GM10248 (cell line): ENCODE measurements at regions not wholly inside any gene's neighbourhood (a gene's known extent, or its start where the extent isn't known, plus 50 kb on each side); places are given as distances from the start of the nearest gene placed in this dataset.

Experiments used
- CTCF ChIA-PET: fragments of 300-600 bp; sonication (Branson Sonifier 250); formaldehyde crosslinking; extraction: SDS; loops from one replicate; lab custom pipeline; 2021; ENCODE audit warnings: antibody characterized with exemption; lab: Yijun Ruan, JAX
- POLR2A ChIA-PET: fragments of 350-650 bp; sonication (Branson Sonifier 250); formaldehyde crosslinking; extraction: SDS; loops from one replicate; lab custom pipeline; 2020; ENCODE audit warnings: antibody characterized with exemption; lab: Yijun Ruan, JAX
- DNase-seq: peaks from one replicate; pipeline ENCODE4 v3.0.0; 2012; ENCODE audit errors: extremely low spot score
- TF ChIP-seq, protein P1 (sequence below): IDR thresholded peaks from 2 replicates; pipeline ENCODE4 v1.5.1; 2012; ENCODE audit warnings: mild to moderate bottlenecking, low read depth; ENCODE audit errors: extremely low read depth, missing control alignments, control extremely low read depth

DNA sequence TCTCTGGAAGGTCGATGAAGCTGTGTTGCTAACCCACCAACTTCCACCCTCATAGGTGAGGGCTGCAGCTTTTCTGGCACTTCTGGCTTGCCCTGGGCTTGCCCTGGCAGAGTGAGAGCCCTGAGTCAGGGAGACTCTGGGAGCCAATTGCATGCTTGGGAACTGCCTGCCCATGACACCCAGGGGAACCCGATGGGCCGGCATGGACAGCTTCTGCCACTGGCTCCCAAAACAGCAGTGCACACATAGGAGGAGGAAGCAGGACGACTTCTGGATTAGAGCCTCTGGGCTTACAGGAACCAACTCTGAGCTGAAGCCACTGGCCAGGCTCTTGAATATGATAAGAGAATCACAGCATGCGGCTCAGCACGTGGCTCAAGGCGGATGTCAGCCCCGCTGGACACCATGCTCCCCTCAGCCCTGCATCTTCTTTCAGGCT is 135.2 kb upstream of the UNC5B start:
- ChIA-PET CTCF (interaction anchor here (0.8 kb wide), 1 partner anchor 10 kb away, joined by 4 read pairs; no protein-coding TSS in a partner anchor), POLR2A (no interaction called here)
- no peak for DNase-seq
- TF ChIP-seq, protein P1, sequence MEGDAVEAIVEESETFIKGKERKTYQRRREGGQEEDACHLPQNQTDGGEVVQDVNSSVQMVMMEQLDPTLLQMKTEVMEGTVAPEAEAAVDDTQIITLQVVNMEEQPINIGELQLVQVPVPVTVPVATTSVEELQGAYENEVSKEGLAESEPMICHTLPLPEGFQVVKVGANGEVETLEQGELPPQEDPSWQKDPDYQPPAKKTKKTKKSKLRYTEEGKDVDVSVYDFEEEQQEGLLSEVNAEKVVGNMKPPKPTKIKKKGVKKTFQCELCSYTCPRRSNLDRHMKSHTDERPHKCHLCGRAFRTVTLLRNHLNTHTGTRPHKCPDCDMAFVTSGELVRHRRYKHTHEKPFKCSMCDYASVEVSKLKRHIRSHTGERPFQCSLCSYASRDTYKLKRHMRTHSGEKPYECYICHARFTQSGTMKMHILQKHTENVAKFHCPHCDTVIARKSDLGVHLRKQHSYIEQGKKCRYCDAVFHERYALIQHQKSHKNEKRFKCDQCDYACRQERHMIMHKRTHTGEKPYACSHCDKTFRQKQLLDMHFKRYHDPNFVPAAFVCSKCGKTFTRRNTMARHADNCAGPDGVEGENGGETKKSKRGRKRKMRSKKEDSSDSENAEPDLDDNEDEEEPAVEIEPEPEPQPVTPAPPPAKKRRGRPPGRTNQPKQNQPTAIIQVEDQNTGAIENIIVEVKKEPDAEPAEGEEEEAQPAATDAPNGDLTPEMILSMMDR: no peak

DNA sequence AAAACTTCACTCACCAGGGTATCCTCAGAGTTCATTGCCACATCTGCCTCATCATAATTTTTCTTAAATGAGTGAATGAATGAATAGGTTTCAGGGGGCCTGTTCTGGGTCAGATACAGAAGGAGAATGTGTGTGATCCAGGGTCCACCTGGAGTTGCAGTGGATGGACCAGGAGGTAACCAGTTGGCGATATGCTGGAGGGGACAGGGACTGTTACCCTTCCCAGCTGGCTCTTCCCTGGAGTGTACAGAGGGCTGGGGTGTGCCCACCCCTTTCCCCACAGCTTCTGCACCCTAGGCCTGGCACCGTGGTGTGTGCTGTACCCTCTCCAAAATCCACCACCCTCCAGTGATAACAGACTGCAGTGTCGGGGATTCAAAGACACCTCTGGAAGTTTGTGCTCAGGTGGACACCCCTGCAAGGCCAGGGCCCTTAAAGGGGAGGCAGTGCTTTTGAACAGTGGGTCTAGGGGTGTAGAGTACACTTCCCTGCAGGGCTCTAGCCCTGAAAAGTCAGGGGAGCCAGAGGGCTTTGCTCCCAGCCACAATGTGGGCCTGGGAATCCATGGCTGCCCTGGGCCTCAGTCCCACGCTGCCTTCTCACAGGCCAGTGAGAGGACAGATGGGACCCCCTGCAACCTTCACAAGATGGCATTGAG is 134.4 kb upstream of the UNC5B start:
- CTCF ChIA-PET: no interaction called here
- DNase-seq: no peak
- TF ChIP-seq, protein P1: no peak
- POLR2A ChIA-PET: no interaction called here

DNA sequence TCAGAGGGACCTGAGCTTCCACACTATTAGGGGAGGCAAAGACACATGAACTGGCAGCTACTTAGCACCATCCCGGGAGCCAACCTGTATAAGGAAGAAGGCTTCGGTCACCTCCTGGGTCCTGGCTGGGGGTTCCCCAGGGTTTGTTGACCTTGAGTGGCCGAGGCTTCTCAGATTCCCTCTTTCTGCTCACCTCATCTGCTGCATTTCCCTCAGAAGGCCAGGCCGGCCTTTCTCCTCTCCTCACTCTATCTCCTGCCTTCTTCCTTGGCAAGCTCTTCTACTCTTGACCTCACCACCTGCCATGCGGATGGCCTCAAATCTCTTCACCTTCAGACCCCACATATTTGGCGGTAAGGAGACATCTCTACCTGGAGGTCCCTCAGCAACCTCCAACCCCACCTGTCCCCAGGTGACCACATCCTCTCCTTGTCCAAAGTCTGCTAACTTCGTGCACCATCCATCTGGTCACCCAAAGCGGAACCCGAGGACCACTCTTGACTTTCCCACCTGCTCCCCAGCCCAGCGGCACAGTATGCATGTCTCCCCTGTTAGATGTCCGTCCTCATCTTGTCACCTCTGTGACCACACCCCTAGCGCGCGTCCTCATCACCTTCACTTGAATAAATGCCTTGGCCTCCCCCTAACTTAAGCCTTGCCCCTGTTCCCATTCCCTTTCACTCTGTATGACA is 133.8 kb upstream of the UNC5B start:
- TF ChIP-seq, protein P1: no peak
- ChIA-PET CTCF (interaction anchor here (0.9 kb wide), 1 partner anchor 12 kb away, joined by 3 read pairs; no protein-coding TSS in a partner anchor), POLR2A (no interaction called here)
- DNase-seq: no peak

DNA sequence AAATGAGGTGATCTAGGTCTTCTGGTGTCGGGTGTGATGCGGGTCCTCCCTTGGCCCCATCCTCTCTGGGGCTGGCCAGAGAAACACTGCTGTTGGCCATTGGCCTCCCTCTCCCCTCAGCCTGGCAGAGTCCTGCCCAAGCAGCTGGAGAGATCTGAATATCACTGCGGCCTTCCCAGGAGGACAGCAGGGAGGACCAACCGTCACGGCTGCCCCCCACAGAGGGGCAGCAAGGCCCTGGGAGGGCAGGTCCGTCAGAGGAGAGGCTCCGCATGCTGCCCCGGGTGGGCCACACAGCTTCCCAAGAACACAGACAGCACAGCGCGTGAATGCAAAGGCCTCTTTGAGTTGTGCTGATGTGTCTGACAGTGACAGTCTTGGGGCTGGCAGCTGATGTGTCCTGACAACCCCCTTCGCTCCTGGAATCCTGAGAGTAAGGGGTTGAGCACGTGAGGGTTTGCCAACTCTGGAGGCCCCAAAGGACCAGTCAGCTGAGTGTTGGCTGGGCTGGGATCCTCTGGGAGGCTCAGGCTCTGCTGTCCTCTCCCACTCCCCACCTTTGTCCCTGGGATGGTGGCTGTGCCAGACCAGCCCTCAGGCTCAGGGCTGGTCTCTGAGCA is 132.5 kb upstream of the UNC5B start:
- POLR2A ChIA-PET: no interaction called here
- CTCF ChIA-PET: no interaction called here
- DNase-seq: no peak
- TF ChIP-seq, protein P1: no peak

DNA sequence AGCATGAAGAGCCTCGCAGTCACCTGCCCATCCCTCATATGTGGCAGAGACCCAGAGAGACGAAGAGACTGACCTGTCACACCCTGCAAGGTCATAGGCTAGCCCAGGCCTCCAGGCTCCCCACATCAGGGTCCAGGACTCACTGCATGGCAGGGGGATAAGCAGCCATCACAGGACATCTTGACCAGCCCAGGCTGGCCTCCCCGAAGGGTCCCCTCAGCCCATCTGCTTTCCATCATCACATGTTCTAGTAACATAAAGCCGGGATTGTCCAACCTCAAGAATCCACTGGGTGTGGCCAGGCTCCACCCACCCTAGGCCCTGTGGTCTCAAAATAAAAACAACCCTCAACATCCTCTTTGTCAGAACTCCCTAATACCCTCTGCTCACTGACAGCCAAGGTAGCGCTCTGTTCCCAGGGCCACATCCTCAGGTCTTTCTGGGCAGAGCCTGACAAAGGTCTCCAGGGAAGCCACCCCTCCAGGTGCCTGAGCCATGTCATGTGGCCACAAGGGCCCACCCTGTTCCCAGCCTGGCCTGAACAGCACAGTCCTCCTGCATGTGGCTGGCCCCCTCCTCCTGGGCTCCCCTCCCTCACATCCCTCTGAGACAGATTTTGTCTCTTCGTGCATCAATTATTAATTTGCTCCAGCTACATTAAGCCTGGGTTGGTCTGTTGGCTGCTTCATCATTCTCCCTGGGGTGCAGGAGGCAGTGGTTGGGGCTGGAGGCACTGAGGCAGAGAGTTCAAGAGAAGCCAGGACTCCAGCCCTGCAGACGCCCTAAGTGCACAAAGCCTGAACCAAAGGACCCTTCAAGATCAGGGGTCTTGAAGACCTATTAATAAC is 131.8 kb upstream of the UNC5B start:
- ChIA-PET CTCF (no interaction called here), POLR2A (no interaction called here)
- DNase-seq: no peak
- TF ChIP-seq, protein P1: no peak

DNA sequence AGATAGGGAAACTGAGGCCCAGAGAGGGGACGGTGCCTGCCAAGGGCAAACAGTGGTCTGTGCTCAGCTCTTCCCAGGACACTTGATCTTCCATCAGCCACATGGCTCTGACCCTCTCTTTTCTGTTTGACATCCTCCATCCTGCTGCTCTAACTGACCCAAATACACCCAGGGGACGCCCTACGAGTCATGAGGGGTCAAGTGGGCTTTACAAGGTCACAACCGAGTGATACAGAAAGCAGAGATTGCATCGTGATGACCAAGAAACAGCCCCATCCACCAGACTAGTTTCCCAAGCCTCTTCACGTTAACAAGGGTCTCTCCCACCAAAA is 131.2 kb upstream of the UNC5B start:
- POLR2A ChIA-PET: no interaction called here
- TF ChIP-seq, protein P1: no peak
- no peak for DNase-seq
- CTCF ChIA-PET: no interaction called here
